OCI-LY7 (cell line): ENCODE measurements at regions not wholly inside any gene's neighbourhood (a gene's known extent, or its start where the extent isn't known, plus 50 kb on each side); places are given as distances from the start of the nearest gene placed in this dataset.

ENCODE experiments used
- BruUV-seq: library from RNA; stranded (reverse); fragments of 400-500 nt; replicated peaks from 2 replicates; lab custom pipeline; 2021; lab: Mats Ljungman, UMichigan
- CTCF ChIA-PET: fragments of 300-600 bp; sonication (Branson Sonifier 250); formaldehyde crosslinking; loops from one replicate; lab custom pipeline; 2022; ENCODE audit warnings: antibody characterized with exemption; ENCODE audit not compliant: unreplicated experiment; lab: Charles Lee
- POLR2A ChIA-PET: fragments of 300-600 bp; sonication (Branson Sonifier 250); formaldehyde crosslinking; loops from one replicate; lab custom pipeline; 2022; ENCODE audit warnings: antibody characterized with exemption; lab: Charles Lee
- DNase-seq: peaks from one replicate; pipeline ENCODE4 v3.0.0-alpha.2; 2015; ENCODE audit warnings: low spot score
- H2AFZ ChIP-seq: fragments of 200-600 bp; sonication (generic), shearing (Covaris generic); 2 replicates; pipeline ENCODE4 v1.6.1; 2014; ENCODE audit warnings: mild to moderate bottlenecking, antibody characterized with exemption, low read length, moderate library complexity
- H3K27ac ChIP-seq: fragments of 200-600 bp; sonication (generic); 2 replicates; pipeline ENCODE4 v1.5.1; 2014; ENCODE audit warnings: mixed run types, low read depth, mild to moderate bottlenecking, moderate library complexity, low read length, inconsistent platforms; ENCODE audit not compliant: poor library complexity, severe bottlenecking
- H3K36me3 ChIP-seq: fragments of 200-600 bp; sonication (generic); 2 replicates; pipeline ENCODE4 v1.6.1; 2014; ENCODE audit warnings: mild to moderate bottlenecking, antibody characterized with exemption, low read length, moderate library complexity, mixed read lengths; ENCODE audit not compliant: insufficient read depth
- H3K4me1 ChIP-seq: fragments of 200-600 bp; sonication (generic); 2 replicates; pipeline ENCODE4 v1.5.1; 2014; ENCODE audit warnings: mild to moderate bottlenecking, low read length; ENCODE audit not compliant: insufficient read depth, poor library complexity, severe bottlenecking
- H3K4me2 ChIP-seq: fragments of 200-600 bp; sonication (generic); 2 replicates; pipeline ENCODE4 v1.6.1; 2014; ENCODE audit warnings: mild to moderate bottlenecking, low read length
- H3K4me3 ChIP-seq: fragments of 200-600 bp; sonication (generic); 2 replicates; pipeline ENCODE4 v1.5.1; 2014; ENCODE audit warnings: mild to moderate bottlenecking, low read depth, low read length; ENCODE audit not compliant: poor library complexity, severe bottlenecking
- H3K79me2 ChIP-seq: fragments of 200-600 bp; sonication (generic); 2 replicates; pipeline ENCODE4 v1.6.1; 2016; ENCODE audit warnings: low read depth, mild to moderate bottlenecking, low read length, moderate library complexity, mixed read lengths; ENCODE audit not compliant: insufficient read depth
- H3K9me2 ChIP-seq: fragments of 200-600 bp; sonication (generic); 2 replicates; pipeline ENCODE4 v1.6.1; 2016; ENCODE audit warnings: mild to moderate bottlenecking, low read length, mixed read lengths; ENCODE audit not compliant: insufficient read depth
- H3K9me3 ChIP-seq: fragments of 200-600 bp; sonication (generic); 2 replicates; pipeline ENCODE4 v1.6.1; 2014; ENCODE audit warnings: mild to moderate bottlenecking, mixed run types, low read length, mixed read lengths
- H4K20me1 ChIP-seq: fragments of 200-600 bp; sonication (generic); 2 replicates; pipeline ENCODE4 v1.6.1; 2014; ENCODE audit warnings: mild to moderate bottlenecking, antibody characterized with exemption, low read length, moderate library complexity, mixed read lengths; ENCODE audit not compliant: insufficient read depth
- CTCF ChIP-seq: fragments of 200-600 bp; sonication (generic); conservative IDR thresholded peaks from 2 replicates; pipeline ENCODE4 v1.5.1; 2014; ENCODE audit warnings: mild to moderate bottlenecking, antibody characterized with exemption, low read length, moderate library complexity, mixed read lengths
- EZH2phosphoT487 ChIP-seq: fragments of 200-600 bp; sonication (generic); IDR thresholded peaks from 2 replicates; pipeline ENCODE4 v1.6.1; 2018; ENCODE audit warnings: low read depth, borderline replicate concordance, mild to moderate bottlenecking, mixed run types, antibody characterized with exemption, low read length, moderate library complexity, mixed read lengths
- intact Hi-C: fragments of 100-400 bp; cut with micrococcal nuclease; formaldehyde crosslinking; loops from one replicate; pipeline ENCODE4 v1.10.0; 2022; ENCODE audit not compliant: unreplicated experiment

- Histone ChIP-seq H3K79me2 (no peaks in the 10 kb centered on the region), H3K4me1 (no peaks in the 10 kb centered on the region), H3K4me3 (no peak overlapping the region), H3K4me2 (no peak overlapping the region), H3K9me3 (no peaks in the 10 kb centered on the region), H2AFZ (no peak overlapping the region), H3K27ac (no peak overlapping the region), H3K36me3 (no peaks in the 10 kb centered on the region), H3K9me2 (no peaks in the 10 kb centered on the region), H4K20me1 (no peaks in the 10 kb centered on the region)
- intact Hi-C loops: no loop called here
- DNase-seq: no peak
- POLR2A ChIA-PET: no interaction called here
- no TSS peak for BruUV-seq
- CTCF ChIA-PET: no interaction called here
- no peak for TF ChIP-seq EZH2phosphoT487
Observed at GRCh38 chr2:118292991-118293390, 204.7 kb downstream of the INSIG2 start.

- H3K4me1 ChIP-seq: no peaks in the 10 kb centered on the region
- no peak overlapping the region for H3K27ac ChIP-seq
- no peaks in the 10 kb centered on the region; the same call in 1 of the 2 replicates for H4K20me1 ChIP-seq
- CTCF ChIA-PET: no interaction called here
- no peaks in the 10 kb centered on the region for H3K9me2 ChIP-seq
- TF ChIP-seq CTCF (no peak), EZH2phosphoT487 (no peak)
- H3K4me2 ChIP-seq: no peak overlapping the region
- POLR2A ChIA-PET: no interaction called here
- no peaks in the 10 kb centered on the region for H3K9me3 ChIP-seq
- BruUV-seq: no TSS peak
- no peaks in the 10 kb centered on the region for H3K79me2 ChIP-seq
- no peak overlapping the region for H2AFZ ChIP-seq
- intact Hi-C loops: no loop called here
- DNase-seq: no peak
- no peak overlapping the region for H3K4me3 ChIP-seq
- H3K36me3 ChIP-seq: no peaks in the 10 kb centered on the region
Observed at GRCh38 chr2:118291251-118291880, 203.1 kb downstream of the INSIG2 start.

- intact Hi-C loops: no loop called here
- Histone ChIP-seq H3K4me3 (no peak overlapping the region), H3K79me2 (no peaks in the 10 kb centered on the region), H3K4me2 (no peak overlapping the region), H3K27ac (no peak overlapping the region), H3K9me2 (no peaks in the 10 kb centered on the region), H3K4me1 (no peaks in the 10 kb centered on the region), H2AFZ (no peak overlapping the region), H3K9me3 (no peaks in the 10 kb centered on the region), H3K36me3 (no peaks in the 10 kb centered on the region), H4K20me1 (no peaks in the 10 kb centered on the region; the same call in 1 of the 2 replicates)
- BruUV-seq: no TSS peak
- ChIA-PET POLR2A (no interaction called here), CTCF (no interaction called here)
- no peak for TF ChIP-seq CTCF
- no peak for TF ChIP-seq EZH2phosphoT487
- no peak for DNase-seq
Observed at GRCh38 chr2:118290411-118291250, 202.4 kb downstream of the INSIG2 start.
